ENCODE measurements at regions not wholly inside any gene's neighbourhood (a gene's known extent, or its start where the extent isn't known, plus 50 kb on each side); places are given as distances from the start of the nearest gene placed in this dataset.
A peak's percentile ranks its signal among the peaks of the same experiment; 100 is the strongest.

DNA sequence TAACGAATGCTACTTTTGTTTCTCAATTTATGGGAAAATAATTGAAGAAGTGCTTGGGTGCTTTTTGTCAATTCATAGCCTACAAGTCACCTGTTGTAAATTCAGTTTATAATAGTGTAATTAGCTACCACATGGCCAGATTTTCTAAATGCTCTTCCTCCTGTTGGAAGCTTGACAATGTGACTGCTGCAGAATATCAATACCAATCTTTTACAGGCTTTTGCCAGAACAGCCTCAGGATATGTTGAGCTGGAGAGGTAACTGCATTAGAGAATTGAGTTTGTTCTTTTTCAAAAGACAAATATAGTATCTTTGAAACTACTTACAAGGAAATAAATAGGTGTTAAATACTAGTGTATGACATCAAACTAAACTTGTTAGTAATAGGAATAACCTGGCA is 277.8 kb downstream of the POU4F1 start:
- DNase-seq, result no peak

DNA sequence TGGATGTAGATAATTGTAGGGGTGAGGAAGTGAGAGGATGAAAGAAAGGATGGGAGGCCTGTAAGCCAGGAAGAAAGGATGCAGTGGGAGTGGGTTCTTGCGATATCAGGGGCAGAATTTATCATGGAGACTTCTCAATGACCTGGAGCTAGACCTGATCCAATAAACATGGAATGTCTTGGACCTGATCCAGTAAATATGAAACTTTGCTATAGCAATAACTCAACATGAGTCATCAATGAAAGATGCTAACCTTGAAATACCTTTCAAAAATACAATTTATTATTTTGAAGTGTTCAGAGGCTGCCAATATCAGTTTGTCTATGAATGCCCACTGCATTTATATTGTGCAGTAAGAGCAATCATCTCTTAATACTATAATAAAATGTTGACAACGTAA is 279.5 kb downstream of the POU4F1 start:
- DNase-seq, result no peak

DNA sequence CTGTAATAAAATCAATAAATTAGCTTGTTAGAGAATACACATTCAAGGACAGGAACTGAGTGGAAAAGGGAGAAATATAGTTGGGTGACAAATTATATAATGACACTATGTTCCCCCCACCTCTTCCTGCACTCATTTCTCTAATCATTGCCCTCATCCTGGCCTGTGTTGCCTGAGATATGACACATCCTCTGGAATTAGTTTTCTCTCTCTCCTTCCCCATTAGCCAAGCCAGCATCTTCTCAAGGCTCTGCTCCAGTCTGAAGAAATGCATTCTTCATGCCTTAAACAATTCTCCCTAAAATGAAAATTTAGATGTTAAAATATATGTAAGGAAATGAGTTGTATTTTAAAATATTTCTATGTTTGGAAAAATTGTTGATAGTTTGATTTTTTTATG is 280.3 kb downstream of the POU4F1 start:
- no peak for DNase-seq

DNA sequence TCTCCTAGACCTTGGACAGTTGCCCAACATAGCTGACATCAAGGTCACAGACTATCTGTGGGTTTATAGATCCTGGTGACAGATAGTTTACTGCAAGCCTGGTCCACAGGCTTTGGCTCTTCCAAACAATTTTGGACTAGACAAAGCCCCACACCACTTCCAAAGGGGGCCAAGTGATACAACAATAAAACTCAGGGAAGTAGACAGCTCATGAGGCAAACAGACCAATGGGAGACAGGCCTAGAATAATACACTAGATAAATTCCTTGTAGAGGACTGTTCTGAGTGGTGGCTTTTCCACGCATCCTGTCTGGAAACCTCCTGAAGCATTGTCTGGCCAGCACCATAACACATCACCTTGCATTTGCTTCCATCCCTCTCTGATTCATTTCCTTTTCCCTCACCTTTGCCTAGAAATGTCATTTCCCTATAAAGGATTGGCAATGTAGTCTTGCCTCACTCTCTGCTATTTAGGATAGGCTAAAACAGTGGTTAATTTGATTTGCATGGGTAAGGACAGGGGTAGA is 284.2 kb downstream of the POU4F1 start:
- no peak for DNase-seq

DNA sequence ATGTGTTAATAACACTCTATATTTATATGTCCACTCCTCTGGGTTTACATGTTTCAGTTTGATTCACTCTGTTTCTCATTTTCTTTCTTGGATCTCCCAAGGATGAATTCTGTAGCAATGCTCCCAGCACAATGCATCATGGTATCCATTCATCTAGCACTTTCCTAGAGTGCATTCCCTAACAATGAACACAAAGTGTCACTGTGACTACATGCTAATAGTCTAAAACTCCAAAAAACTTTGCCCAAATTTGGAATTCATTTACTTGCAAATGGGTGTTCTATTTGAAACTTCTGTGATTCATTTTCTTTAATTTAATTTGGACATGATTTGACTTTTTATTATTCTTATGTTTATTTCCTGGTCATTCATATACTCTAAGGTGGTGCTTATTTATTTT is 286.3 kb downstream of the POU4F1 start:
- no peak for DNase-seq

DNA sequence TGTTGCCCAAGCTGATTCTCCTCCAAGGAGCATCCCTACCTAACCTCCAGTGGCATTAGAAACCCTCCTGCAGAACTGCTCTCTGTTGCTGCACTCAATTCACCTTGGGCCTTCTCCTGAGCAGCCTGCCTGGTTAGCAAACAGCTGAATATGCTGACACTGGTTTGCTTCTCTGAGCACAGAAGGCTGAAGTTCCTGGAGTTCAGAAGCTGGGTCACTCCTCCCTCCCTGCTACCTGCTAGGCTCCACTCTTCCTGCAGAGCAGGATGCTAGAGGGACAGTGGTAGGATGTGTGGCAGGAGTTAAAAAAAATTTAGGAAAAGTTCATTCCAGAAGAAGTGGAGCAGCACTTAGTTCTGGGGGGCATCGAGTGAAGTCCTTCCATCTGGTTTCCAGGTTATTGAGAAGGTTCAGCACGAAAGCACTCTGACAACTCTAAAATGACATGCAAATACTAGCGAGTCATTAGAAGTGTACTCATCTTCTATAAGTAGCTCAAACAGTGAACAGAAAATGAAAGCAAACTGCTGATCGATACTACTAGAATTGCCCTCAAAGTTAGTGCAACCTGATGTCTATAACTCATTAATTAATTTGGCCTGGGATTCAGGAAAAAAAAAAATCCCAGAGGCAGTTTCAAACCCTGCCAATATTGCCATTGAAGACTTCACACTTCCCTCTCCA is 293.7 kb downstream of the POU4F1 start:
- DNase-seq, result no peak

DNA sequence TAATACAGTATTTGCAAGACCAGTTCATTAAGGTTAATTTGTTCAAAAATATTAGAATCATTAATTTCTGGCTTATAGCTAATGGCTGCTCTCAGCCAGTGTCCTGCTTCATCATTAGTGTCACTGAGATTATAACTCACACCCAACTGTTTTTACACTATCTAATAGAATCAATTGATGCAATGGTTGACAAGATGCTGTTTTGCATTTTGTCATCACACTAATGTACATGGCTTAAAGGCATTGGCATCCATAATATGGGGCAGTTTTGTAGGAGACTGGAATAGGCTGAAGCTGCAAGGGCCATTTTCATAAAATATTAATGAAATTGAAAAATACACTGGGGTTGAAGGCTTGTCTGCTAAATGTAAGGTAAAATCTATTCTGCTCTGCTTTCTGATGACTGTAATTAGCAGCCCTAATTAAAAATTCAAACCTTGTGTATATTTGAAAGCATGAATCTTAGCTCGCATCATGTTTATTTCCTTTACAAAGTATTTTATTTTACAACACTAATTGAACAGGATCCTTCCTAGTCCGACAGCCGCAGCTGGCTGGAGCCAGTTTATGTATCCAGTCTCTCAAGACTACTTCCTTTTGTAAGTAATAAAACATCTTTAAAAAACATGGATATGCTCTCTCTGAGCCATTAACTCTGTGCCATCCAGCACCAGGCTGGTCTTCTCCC is 296.7 kb downstream of the POU4F1 start:
- DNase-seq, result no peak

DNA sequence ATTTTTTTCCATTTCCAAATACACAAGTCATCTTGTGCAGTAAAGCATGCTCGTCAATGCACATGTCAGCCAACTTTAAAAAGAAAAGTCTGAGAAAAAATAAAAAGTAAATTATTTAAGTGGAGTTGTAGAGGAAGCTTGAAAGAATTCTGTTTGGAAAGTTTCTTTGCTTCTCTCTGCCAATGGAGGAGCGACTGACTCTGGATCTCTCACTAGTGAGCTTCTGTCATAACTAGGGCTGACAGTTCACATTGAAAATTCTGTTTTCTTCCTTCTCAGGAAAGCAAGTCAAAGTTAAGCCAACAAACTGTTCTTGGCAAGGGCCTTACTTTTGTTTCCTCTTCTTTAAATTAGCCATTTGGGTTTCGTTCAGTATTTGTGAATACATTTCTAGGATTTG is 298.2 kb downstream of the POU4F1 start:
- no peak for DNase-seq

DNA sequence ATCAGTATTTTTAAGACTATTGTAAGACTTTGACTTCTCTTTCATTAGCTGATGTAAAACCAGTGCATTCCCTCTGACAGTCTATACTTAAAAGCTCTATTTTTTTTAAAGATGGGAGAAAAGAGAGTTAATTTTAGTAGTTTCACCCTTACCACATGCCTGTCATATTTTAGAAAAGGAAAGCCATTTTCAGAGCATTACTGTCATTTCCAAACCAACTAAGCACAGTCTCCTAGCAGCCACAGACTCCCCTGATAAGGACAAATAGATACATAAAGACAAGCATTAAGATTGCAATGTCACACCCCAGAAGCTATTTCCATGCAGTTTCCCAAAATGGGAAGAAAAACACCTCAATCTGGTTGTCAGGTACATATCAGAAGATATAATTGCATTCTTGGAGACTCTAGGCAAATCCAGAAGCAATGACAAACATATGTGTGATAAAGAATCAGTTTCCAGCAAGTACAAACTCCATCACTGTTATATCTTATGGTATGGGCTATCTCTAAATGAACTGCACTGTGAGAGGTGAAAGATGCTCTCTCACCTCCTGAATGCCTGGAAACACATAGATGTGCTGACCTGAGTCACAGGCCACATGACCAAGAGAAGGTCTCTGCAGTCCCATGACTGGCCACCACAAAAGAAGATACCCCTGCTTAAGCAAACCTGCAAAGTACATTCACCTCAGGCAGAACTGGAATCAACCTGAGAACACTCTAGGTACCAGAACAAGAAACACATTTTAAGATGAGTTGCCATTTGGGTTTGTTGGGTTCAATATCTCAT is 303.3 kb downstream of the POU4F1 start:
- DNase-seq, result no peak

DNA sequence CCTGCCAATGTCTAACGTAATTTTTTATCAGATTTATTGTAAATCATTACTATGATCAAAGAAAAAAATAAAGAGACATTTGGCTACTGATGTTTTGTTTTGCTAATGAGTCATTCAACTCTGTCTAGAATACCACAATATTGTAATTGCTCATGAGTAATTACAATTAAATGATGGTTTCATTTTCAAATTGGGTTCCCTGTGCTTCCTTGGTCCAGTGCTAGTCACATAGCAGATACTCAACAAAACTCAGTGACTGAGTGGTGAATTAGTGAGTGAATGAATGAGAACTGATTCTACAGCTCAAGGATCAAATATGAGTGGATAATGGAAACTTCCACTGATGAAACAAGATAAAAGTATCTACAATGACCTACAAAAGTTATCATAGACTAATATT is 304.7 kb downstream of the POU4F1 start:
- no peak for DNase-seq

DNA sequence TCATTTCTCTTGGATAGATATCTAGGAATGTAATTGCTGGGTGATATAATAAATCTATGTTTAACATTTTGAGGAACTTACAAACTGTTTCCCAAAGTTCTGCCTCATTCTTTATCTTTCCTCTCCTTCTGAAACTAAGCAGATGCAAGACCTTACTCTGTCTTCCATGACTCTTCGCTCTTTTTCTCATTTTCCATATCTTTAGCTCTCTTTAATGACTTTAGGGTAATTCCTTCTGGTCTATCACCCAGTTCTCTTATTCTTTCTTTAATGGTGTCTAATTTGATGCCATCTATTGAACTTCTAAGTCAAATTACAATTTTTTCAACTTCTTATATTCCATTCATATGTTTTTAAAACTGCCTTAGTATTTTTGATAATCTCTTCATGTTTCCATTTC is 316.6 kb downstream of the POU4F1 start:
- no peak for DNase-seq

DNA sequence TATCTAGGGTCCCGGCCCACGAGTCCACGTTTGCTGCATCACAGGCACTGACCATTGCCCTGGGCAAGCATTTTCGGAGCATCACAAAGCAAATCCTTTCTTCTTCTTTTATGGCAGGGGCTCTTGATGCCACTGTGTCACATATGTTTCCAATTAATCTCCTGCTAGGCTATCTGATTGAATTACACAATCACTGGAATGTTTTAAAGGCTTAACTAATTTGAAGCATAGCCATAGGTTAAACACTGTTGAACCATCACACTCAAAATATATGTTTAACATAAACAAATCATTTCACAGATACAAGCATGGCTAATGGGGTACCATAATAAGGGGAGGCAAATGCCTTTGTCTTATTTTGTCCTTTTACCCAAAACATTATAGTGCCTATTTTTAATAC is 338.3 kb downstream of the POU4F1 start:
- DNase-seq, result no peak

DNA sequence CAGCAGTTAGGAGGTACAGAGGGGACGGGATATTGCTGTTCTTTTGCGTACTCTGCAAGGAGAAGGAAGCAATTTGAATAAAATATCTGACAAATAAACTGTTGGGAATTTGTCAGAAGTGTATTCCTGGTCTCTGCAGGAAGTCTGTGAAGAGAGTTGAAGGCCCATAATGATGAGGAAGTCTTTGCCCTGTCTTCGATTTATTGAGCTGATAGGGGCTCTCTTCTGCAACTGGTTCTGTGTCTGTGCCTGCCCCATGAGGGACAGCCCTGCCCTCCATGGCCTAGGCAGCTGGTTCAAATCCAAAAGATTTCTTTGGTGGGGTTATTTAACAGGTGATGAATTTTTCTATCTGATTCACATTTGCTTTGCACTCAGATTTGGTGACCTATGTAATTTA is 339.7 kb upstream of the EDNRB start:
- no peak for DNase-seq

DNA sequence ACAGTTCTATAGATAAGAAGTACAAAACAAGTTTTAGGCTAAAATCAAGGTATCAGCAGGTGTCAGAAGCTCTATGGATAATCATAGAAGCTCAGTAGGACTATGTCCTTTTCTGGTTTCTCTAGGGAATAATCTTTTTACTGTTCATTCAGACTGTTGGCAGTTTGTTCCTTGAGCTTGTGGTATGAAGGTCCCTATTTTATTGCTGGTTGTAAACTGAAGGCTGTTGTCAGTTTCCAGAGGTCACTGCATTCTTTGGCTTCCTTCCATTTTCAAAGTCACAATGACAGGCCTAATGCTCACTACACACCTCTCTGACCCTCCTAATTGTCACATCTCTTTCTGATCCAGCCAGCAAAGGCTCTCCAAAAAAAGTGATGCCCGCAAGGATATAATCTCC is 337.9 kb upstream of the EDNRB start:
- no peak for DNase-seq

DNA sequence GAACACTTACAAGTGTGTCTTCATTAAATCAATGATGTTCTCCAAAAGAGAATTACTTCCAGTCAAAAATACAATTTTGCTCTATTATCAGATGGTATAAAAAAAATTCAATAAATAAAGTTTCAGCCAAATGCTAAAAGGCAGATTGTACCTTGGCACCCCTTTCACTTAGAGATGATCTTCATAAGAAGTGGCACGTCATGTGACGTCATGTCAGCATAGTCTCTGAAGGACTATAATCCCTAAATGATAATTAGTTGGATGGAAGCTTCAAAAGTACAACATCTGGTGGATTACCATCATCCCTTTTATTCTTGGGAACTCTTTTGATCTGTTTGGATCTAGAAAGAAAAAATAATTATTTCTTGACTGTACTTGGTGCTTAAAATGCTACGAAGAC is 335.5 kb upstream of the EDNRB start:
- no peak for DNase-seq

DNA sequence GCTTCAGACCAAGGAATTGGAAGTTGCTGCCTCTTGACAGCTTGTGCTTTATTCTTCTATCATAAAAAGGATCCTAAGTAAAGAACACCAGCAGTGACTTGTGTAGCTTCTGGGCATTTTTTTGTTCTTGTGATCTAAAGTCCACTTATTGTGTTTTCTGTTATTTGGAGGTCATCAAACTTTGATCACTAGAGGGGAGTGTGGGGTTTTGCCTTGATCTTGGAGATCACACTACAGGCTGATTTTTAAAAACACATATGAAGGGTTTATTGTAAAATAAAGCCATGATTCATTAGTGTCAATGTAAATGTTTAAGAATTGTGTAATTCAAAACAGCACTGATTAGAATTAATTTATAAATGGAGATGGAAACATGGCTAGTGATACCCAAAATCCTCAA is 328.7 kb upstream of the EDNRB start:
- no peak for DNase-seq

DNA sequence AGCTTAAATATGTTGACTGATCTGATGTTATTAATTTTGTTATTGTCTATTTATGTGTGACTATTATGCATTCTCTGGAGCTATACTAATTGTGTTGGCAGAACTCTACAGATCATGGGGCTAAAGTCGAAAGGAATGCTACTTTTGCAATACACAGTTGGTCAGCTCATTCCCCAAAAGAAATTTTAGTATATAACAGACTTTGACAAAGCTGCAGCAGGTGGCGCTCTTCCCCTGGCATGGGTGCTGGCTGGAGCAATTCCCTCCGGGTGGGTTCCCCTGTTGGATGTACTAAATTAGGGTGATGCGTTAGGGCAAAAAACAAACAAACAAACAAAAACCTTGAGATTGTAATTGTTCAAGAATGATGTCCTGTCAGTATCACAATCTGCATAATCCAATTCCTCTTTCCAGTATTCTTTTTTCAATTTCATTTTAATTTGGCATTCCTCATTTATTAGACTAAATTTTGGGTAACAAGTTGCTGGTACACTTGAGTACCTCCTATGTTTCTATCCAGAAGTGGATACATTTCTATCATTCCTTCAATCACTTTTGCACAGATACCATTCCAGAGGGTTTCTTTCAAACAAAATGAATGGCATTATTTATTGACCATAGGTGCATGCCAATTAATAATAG is 322.8 kb upstream of the EDNRB start:
- DNase-seq, result peak; percentile 37 to 47

DNA sequence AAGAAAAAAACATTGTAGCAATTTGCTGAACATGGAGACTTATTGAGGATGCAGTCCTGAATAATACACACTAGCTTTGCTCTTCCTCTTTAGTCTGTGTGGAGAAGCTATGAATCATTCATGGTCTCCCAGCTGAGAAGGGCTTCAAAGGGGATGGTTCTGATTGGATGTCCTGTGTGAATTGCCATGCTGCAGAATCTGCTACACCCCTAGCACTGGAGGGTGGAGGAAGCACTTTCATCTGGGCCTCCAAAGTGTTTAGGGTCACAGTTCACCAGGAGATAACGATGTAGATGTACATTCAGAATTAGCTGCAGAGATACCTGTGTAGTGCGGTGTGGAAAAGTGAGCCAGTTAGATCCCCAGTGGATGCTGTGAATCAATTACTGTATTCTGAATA is 321.1 kb upstream of the EDNRB start:
- DNase-seq, result no peak

DNA sequence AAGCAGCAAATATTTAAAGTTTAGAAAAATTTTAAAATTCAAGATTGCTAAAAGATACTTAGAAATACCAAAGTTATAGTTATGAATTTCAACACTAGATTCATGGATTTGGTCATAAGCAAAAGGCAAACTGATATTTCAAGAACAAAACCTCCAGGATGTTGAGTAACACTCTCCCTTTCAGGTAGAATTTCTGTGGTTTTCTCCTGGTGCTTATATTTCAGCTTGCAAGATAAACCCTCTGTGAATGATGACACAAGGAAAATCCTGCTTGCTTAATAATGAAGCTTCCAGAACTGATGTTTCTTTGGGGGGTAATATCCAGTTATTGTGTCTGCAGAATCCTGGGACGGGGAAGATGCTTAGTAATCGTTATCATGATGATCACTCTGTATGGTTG is 320.3 kb upstream of the EDNRB start:
- DNase-seq, result no peak

DNA sequence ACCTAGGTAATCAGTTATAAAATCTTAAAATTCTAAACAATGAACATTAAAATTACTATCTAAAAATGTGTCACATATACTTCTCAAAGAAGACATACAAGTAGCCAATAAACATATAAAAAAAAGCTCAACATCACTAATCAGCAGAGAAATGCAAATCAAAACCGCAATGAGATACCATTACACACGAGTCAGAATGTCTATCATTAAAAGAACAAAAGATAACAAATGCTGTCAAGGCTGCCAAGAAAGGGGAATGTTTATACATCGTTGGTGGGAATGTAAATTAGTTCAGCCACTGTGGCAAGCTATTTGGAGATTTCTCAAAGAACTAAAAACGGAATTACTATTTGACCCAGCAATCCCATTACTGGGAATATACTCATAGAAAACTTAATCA is 310.3 kb upstream of the EDNRB start:
- DNase-seq, result no peak

DNA sequence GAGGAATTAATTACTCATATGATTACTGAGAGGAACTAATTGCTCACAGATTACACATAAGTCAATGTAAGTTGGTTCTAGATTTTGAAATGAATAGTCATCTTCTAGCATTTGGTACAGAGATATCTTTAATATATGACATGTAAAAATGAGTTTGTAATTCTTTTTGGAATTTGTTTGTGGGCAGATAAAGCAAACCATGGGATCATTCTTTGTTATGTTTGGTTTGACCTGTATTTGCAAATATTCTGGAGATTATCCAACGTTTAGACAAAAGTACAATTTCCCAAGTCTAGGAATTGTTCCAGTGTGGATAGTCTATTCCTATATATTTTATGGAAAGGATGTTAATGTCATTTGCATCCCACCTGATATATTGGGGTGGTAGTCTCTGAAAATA is 309.6 kb upstream of the EDNRB start:
- no peak for DNase-seq

DNA sequence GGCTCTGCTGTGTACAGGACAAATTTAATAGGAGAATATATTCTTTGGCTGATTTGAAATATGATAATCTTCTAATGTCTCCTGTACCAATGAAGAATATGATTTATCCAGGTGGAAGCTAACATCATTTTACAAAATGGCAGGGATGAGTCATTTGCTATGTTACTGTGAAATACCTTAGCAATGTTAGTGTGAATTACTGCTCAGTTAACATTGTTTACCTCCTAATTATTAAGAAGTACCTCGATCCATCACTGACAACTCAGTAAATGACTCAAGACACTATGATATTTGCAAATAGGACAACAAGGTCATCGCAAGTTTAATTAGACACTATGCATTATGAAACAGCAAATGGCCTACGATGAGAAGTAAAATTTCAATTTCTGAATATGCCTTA is 309.1 kb upstream of the EDNRB start:
- DNase-seq, result no peak

DNA sequence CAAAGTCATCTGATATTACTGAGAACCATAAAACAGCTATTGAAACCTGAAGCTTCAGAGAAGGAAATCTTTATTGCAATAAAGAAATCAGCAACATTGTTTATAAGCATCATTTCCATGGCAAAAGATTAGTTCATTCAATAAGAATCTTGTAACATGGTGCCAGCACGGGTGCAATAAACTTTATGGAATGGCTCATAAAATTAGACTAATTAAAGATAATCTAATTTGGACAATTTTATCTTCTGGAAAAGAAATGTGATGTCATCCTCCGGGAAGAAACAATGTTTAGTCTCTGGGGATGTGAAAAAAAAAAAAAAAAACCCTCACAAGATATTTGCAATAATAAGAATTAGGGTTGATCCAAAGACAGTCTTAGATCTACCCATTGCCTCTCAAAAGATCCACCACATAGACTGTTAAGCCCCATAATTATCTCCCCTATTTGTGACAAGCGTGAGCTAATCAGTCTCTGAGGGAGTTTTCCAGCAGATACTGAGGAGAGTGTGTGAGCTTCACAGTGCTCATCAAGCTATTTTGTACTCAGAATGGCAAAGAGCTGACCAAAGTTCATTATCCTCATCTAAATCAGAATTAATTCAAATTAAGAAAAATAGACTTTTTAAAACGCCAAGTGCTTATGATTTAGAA is 297.0 kb upstream of the EDNRB start:
- DNase-seq, result no peak
